ENCODE measurements at regions not wholly inside any gene's neighbourhood (a gene's known extent, or its start where the extent isn't known, plus 50 kb on each side); places are given as distances from the start of the nearest gene placed in this dataset.
"Not testable (repeated sequence)": the region's sequence is repeated elsewhere in the genome, so short reads cannot be mapped to it uniquely, and the experiment has no call there.

GRCh38 chr9:16299368-16299767 lies 571.1 kb downstream of the BNC2 start:
- H3K4me3 ChIP-seq (ENCODE audit: low read length); H3K4me1 ChIP-seq (ENCODE audit: insufficient read depth, low read length); H3K36me3 ChIP-seq (ENCODE audit: insufficient read depth, low read depth, low read length); H3K9me3 ChIP-seq (ENCODE audit: insufficient read depth, low read depth, low read length); H3K27ac ChIP-seq (ENCODE audit: low read length); H3K27me3 ChIP-seq (ENCODE audit: insufficient read depth, low read length); H3K9ac ChIP-seq (ENCODE audit: low read depth, low read length): not testable (repeated sequence)

GRCh38 chr9:16303506-16303905 lies 567.0 kb downstream of the BNC2 start:
- H3K27ac ChIP-seq (ENCODE audit: low read length), result no peak overlapping the region

GRCh38 chr9:16304301-16304700 lies 566.2 kb downstream of the BNC2 start:
- Histone ChIP-seq H3K27ac (ENCODE audit: low read length) (no peak overlapping the region), H3K9me3 (ENCODE audit: insufficient read depth, low read depth, low read length) (no peaks in the 10 kb centered on the region; the same call in 1 of the 2 replicates), H3K9ac (ENCODE audit: low read depth, low read length) (no peak overlapping the region), H3K27me3 (ENCODE audit: insufficient read depth, low read length) (no peaks in the 10 kb centered on the region), H3K4me1 (ENCODE audit: insufficient read depth, low read length) (peaks cover 7% of the 10 kb centered on the region), H3K4me3 (ENCODE audit: low read length) (no peak overlapping the region), H3K36me3 (ENCODE audit: insufficient read depth, low read depth, low read length) (no peaks in the 10 kb centered on the region)

More at GRCh38 chr9:16303506-16303905, 567.0 kb downstream of the BNC2 start:
- H3K27me3 ChIP-seq (ENCODE audit: insufficient read depth, low read length), result no peaks in the 10 kb centered on the region
- no peak overlapping the region for H3K9ac ChIP-seq (ENCODE audit: low read depth, low read length)
- no peak overlapping the region for H3K4me3 ChIP-seq (ENCODE audit: low read length)
- no peaks in the 10 kb centered on the region; the same call in 1 of the 2 replicates for H3K9me3 ChIP-seq (ENCODE audit: insufficient read depth, low read depth, low read length)
- H3K36me3 ChIP-seq (ENCODE audit: insufficient read depth, low read depth, low read length), result no peaks in the 10 kb centered on the region
- peaks cover 6% of the 10 kb centered on the region; the same call in 1 of the 2 replicates for H3K4me1 ChIP-seq (ENCODE audit: insufficient read depth, low read length)

- Histone ChIP-seq H3K36me3 (ENCODE audit: insufficient read depth, low read depth, low read length) (no peaks in the 10 kb centered on the region), H3K9me3 (ENCODE audit: insufficient read depth, low read depth, low read length) (no peaks in the 10 kb centered on the region), H3K9ac (ENCODE audit: low read depth, low read length) (no peak overlapping the region), H3K4me3 (ENCODE audit: low read length) (no peak overlapping the region), H3K27me3 (ENCODE audit: insufficient read depth, low read length) (no peaks in the 10 kb centered on the region; the same call in 1 of the 2 replicates), H3K4me1 (ENCODE audit: insufficient read depth, low read length) (peaks cover 16% of the 10 kb centered on the region), H3K27ac (ENCODE audit: low read length) (no peak overlapping the region)
Observed at GRCh38 chr9:16306586-16306985, 563.9 kb downstream of the BNC2 start.

GRCh38 chr9:16307626-16308195 lies 562.8 kb downstream of the BNC2 start:
- Histone ChIP-seq H3K27ac (ENCODE audit: low read length) (no peak overlapping the region), H3K4me3 (ENCODE audit: low read length) (no peak overlapping the region), H3K27me3 (ENCODE audit: insufficient read depth, low read length) (no peaks in the 10 kb centered on the region; the same call in 1 of the 2 replicates), H3K9me3 (ENCODE audit: insufficient read depth, low read depth, low read length) (no peaks in the 10 kb centered on the region), H3K36me3 (ENCODE audit: insufficient read depth, low read depth, low read length) (no peaks in the 10 kb centered on the region), H3K4me1 (ENCODE audit: insufficient read depth, low read length) (peaks cover 16% of the 10 kb centered on the region), H3K9ac (ENCODE audit: low read depth, low read length) (no peak overlapping the region)

- no peaks in the 10 kb centered on the region; the same call in 1 of the 2 replicates for H3K27me3 ChIP-seq (ENCODE audit: insufficient read depth, low read length)
- no peaks in the 10 kb centered on the region for H3K36me3 ChIP-seq (ENCODE audit: insufficient read depth, low read depth, low read length)
- no peaks in the 10 kb centered on the region for H3K9me3 ChIP-seq (ENCODE audit: insufficient read depth, low read depth, low read length)
- peaks cover 13% of the 10 kb centered on the region; the same call in 1 of the 2 replicates for H3K4me1 ChIP-seq (ENCODE audit: insufficient read depth, low read length)
- H3K27ac ChIP-seq (ENCODE audit: low read length), result no peak overlapping the region
- no peak overlapping the region for H3K4me3 ChIP-seq (ENCODE audit: low read length)
- no peak overlapping the region for H3K9ac ChIP-seq (ENCODE audit: low read depth, low read length)
Observed at GRCh38 chr9:16308645-16309044, 561.8 kb downstream of the BNC2 start.

GRCh38 chr9:16309082-16309468 lies 561.4 kb downstream of the BNC2 start:
- Histone ChIP-seq H3K36me3 (ENCODE audit: insufficient read depth, low read depth, low read length) (no peaks in the 10 kb centered on the region), H3K4me1 (ENCODE audit: insufficient read depth, low read length) (peaks cover 10% of the 10 kb centered on the region; the same call in 1 of the 2 replicates), H3K9ac (ENCODE audit: low read depth, low read length) (no peak overlapping the region), H3K9me3 (ENCODE audit: insufficient read depth, low read depth, low read length) (no peaks in the 10 kb centered on the region), H3K27ac (ENCODE audit: low read length) (no peak overlapping the region), H3K27me3 (ENCODE audit: insufficient read depth, low read length) (no peaks in the 10 kb centered on the region; the same call in 1 of the 2 replicates), H3K4me3 (ENCODE audit: low read length) (peak overlapping the region; percentile 10; the same call in 1 of the 2 replicates)

- no peaks in the 10 kb centered on the region for H3K9me3 ChIP-seq (ENCODE audit: insufficient read depth, low read depth, low read length)
- H3K36me3 ChIP-seq (ENCODE audit: insufficient read depth, low read depth, low read length), result no peaks in the 10 kb centered on the region
- no peak overlapping the region for H3K9ac ChIP-seq (ENCODE audit: low read depth, low read length)
- H3K4me1 ChIP-seq (ENCODE audit: insufficient read depth, low read length), result peaks cover 10% of the 10 kb centered on the region; the same call in 1 of the 2 replicates
- H3K27me3 ChIP-seq (ENCODE audit: insufficient read depth, low read length), result no peaks in the 10 kb centered on the region; the same call in 1 of the 2 replicates
- H3K27ac ChIP-seq (ENCODE audit: low read length), result no peak overlapping the region
- H3K4me3 ChIP-seq (ENCODE audit: low read length), result peak overlapping the region; percentile 10; the same call in 1 of the 2 replicates
Observed at GRCh38 chr9:16309469-16310271, 560.8 kb downstream of the BNC2 start.

GRCh38 chr9:16310278-16311110 lies 560.0 kb downstream of the BNC2 start:
- Histone ChIP-seq H3K27ac (ENCODE audit: low read length) (no peak overlapping the region), H3K4me3 (ENCODE audit: low read length) (no peak overlapping the region), H3K36me3 (ENCODE audit: insufficient read depth, low read depth, low read length) (no peaks in the 10 kb centered on the region), H3K4me1 (ENCODE audit: insufficient read depth, low read length) (peaks cover 10% of the 10 kb centered on the region; the same call in 1 of the 2 replicates), H3K27me3 (ENCODE audit: insufficient read depth, low read length) (no peaks in the 10 kb centered on the region; the same call in 1 of the 2 replicates), H3K9me3 (ENCODE audit: insufficient read depth, low read depth, low read length) (no peaks in the 10 kb centered on the region), H3K9ac (ENCODE audit: low read depth, low read length) (no peak overlapping the region)

- H3K36me3 ChIP-seq (ENCODE audit: insufficient read depth, low read depth, low read length), result no peaks in the 10 kb centered on the region
Observed at GRCh38 chr9:16312116-16312515, 558.4 kb downstream of the BNC2 start.

GRCh38 chr9:16312962-16313546 lies 557.4 kb downstream of the BNC2 start:
- no peaks in the 10 kb centered on the region for H3K9me3 ChIP-seq (ENCODE audit: insufficient read depth, low read depth, low read length)
- no peak overlapping the region for H3K27ac ChIP-seq (ENCODE audit: low read length)
- no peak overlapping the region for H3K4me3 ChIP-seq (ENCODE audit: low read length)
- no peaks in the 10 kb centered on the region for H3K36me3 ChIP-seq (ENCODE audit: insufficient read depth, low read depth, low read length)
- peaks cover 10% of the 10 kb centered on the region; the same call in 1 of the 2 replicates for H3K4me1 ChIP-seq (ENCODE audit: insufficient read depth, low read length)
- H3K27me3 ChIP-seq (ENCODE audit: insufficient read depth, low read length), result no peaks in the 10 kb centered on the region; the same call in 1 of the 2 replicates
- no peak overlapping the region for H3K9ac ChIP-seq (ENCODE audit: low read depth, low read length)

More at GRCh38 chr9:16312116-16312515, 558.4 kb downstream of the BNC2 start:
- no peak overlapping the region for H3K9ac ChIP-seq (ENCODE audit: low read depth, low read length)
- peaks cover 10% of the 10 kb centered on the region; the same call in 1 of the 2 replicates for H3K4me1 ChIP-seq (ENCODE audit: insufficient read depth, low read length)
- H3K27me3 ChIP-seq (ENCODE audit: insufficient read depth, low read length), result no peaks in the 10 kb centered on the region; the same call in 1 of the 2 replicates
- H3K4me3 ChIP-seq (ENCODE audit: low read length), result no peak overlapping the region
- H3K9me3 ChIP-seq (ENCODE audit: insufficient read depth, low read depth, low read length), result no peaks in the 10 kb centered on the region
- no peak overlapping the region for H3K27ac ChIP-seq (ENCODE audit: low read length)
